GM19238 (cell line): ENCODE measurements at regions not wholly inside any gene's neighbourhood (a gene's known extent, or its start where the extent isn't known, plus 50 kb on each side); places are given as distances from the start of the nearest gene placed in this dataset.
"Not testable (repeated sequence)": the region's sequence is repeated elsewhere in the genome, so short reads cannot be mapped to it uniquely, and the experiment has no call there.

Source experiments
- DNase-seq: peaks from one replicate; pipeline ENCODE4 v3.0.0; 2011; ENCODE audit warnings: low spot score; ENCODE audit not compliant: insufficient read length

DNA sequence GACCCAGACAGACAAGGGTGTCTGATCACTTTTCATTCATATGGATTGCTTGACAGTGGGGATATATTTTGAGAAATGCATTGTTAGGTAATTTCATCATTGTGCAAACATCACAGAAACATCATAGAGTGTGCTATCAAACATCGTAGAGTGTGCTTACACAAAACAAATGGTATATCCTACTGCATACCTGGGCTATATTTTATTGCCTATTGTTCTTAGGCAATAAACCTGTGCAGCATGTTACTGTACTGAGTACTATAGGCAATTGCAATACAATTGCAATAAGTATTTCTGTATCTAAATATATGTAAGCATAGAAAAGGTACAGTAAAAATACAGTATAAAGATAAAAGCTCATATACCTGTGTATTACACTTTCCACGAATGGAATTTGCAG lies 319.1 kb downstream of the KIF20B start:
- DNase-seq, result no peak

DNA sequence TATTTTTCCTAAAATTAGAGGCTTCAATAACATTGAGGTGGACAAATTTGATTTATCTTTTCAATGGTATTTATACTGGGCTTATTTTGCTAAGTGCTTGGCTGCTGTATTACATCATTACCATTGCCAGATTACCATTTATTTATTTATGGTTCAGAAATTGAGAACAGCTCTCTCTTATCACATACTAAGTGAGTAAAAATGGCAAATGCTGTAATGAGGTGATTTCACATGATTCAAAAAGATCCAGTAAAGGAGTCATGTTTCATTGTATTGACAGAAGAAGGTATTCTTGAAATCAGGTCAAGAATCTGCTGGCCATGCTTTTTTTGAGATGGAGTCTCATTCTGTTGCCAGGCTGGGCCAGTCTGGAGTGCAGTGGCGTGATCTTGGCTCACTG lies 322.6 kb downstream of the KIF20B start:
- DNase-seq, result no peak

- DNase-seq, result no peak
Measured at GRCh38 chr10:90028312-90028711, 326.9 kb downstream of the KIF20B start.

DNA sequence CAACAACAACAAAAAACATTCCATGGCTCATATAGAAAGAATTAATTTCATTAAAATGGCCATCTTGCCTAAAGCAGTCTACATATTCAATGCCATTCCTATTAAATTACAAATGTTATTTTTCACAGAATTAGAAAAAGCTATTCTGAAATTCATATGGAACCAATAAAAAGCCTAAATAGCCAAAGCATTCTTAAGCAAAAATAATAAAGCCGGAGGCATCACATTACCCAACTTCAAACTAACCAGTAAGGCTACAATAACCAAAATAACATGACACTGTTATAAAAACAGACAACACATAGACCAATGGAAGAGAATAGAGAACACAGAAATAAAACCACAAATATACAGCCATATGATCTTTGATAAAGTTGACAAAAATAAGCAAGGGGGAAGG lies 330.4 kb downstream of the KIF20B start:
- no peak for DNase-seq

DNA sequence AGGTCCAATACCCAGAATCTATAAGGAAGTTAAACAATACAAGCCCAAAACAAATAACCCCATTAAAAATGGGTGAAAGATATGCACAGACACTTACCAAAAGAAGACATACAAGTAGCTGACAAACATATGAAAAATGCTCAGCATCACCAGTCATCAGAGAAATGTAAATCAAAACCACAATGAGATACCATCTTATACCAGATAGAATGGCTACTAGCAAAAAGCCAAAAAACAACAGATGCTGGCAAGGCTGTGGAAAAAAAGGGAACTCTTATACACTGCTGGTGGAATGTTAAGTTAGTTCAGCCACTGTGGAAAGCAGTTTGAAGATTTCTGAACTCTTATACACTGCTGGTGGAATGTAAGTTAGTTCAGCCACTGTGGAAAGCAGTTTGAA lies 331.1 kb downstream of the KIF20B start:
- DNase-seq, result no peak

DNA sequence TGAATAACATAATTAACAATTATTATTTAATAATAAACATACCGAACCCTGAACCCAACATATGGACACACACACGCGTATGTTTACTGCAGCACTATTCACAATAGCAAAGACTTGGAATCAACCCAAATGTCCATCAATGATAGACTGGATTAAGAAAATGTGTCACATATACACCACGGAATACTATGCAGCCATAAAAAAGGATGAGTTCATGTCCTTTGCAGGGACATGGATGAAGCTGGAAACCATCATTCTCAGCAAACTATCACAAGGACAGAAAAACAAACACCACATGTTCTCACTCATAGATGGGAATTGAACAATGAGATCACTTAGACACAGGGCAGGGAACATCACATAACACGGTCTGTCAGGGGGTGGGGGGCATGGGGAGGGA lies 333.5 kb downstream of the KIF20B start:
- not testable (repeated sequence) for DNase-seq

DNA sequence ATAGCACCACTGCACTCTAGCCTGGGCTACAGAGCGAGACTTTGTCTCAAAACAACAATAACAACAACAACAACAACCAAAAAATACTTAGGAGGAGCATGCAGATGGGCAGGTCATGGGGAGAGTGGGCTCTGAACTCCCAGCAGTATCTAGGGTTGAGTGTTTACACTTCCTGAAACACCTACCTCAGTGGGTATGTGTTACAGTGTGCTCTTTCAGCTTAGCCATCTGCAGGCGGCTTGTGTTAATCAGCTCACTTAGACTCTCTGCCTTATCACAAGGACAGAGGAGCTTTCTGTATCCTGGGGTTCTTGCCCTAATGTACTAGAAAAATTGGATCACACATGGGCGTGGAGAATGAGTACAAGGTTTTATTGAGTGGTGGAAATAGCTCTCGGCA lies 340.2 kb downstream of the KIF20B start:
- DNase-seq, result no peak

- no peak for DNase-seq
Measured at GRCh38 chr10:90042075-90042474, 340.7 kb downstream of the KIF20B start.

- peak; percentile 5 for DNase-seq
Measured at GRCh38 chr10:90047243-90047729, 345.9 kb downstream of the KIF20B start.

- no peak for DNase-seq
Measured at GRCh38 chr10:90051053-90051452, 349.7 kb downstream of the KIF20B start.

DNA sequence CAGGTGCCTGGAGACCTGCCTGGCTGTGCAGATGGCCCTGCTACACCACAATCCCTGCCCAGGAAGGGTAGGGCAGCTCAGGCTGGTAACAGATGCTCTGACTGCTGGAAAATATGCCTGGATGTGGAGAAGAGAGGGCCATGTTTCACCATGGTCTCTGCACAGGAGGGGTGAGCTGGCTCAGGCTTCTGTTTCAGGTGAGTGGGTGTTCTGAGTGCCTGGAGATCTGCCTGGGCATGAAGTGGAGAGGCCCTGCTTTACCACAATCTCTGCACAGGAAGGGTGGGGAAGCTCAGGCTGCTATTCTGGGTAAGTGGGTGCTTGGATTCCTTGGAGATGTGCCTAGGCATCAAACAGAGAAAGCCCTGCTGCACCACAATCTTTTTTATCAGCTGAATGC lies 350.1 kb downstream of the KIF20B start:
- DNase-seq, result no peak

GRCh38 chr10:90062786-90063185 lies 361.4 kb downstream of the KIF20B start:
- no peak for DNase-seq

DNA sequence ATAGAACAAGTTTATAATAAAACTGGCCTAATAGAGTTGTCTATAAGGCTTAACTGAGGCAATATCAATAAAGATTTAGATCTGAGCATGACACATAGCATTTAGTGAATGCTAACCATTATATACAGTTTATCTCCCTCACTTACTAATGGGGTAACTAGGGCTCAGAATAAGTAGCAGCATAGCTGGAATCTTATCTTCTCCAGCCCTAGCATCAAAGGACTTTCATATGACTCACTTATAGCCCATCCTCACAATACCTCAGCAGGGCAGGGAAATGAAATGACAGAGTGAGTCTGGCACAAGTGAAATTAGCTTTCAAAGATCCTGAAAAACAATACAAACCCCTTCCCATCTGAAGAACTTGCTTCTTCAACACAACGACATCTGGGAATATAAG lies 362.9 kb downstream of the KIF20B start:
- no peak for DNase-seq

DNA sequence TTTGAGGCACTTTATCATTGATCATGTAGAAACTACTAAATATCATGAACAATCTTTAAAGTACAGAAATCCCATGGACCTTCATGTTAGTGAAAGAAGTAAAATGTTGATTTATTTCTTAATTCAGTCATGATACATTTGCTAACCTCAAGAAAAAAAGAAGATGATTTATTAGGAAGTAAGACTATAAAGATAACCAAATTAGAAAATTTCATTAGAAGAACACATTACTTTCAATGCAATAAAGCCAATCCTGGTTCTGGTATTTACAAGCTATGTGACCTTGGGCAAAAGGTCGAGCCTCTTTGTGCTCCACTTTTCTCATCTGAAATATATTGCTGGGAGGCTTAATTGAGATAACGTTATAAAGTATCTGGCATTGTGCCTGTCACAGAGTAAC lies 365.0 kb downstream of the KIF20B start:
- no peak for DNase-seq

DNA sequence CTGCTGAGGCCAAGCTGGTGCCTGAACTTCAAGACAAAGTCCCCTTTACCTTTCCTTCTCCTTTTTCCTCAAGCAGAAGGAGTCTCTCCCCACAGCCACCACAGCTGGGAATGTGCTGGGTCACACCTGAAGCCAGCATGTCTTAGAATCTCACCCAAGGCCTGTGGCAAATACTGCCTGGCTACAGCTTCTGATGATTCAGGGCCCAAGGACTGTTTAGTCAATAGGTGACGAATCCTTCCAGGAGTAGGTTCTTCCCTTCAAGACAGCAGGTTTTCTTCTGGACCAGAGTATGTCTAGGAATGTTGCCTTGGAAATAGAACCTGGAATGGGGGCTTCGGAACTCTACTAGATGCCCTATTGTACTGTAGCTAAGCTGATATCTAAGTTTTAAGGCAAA lies 374.6 kb downstream of the KIF20B start:
- DNase-seq, result no peak

DNA sequence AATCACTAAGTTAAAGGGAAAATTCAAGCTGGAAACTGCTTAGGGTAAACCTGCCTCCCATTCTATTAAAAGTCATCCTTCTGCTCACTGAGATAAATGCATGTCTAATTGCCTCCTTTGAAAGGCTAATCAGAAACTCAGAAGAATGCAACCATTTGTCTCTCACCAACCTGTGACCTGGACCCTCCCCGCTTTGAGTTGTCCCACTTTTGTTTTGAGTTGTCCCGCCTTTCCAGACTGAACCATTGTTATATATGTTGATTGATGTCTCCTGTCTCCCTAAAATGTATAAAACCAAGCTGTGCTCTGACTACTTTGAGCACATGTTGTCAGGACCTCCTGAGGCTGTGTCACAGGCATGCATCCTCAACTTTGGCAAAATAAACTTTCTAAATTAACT lies 378.4 kb downstream of the KIF20B start:
- no peak for DNase-seq

GRCh38 chr10:90086606-90087190 lies 385.3 kb downstream of the KIF20B start:
- not testable (repeated sequence) for DNase-seq

DNA sequence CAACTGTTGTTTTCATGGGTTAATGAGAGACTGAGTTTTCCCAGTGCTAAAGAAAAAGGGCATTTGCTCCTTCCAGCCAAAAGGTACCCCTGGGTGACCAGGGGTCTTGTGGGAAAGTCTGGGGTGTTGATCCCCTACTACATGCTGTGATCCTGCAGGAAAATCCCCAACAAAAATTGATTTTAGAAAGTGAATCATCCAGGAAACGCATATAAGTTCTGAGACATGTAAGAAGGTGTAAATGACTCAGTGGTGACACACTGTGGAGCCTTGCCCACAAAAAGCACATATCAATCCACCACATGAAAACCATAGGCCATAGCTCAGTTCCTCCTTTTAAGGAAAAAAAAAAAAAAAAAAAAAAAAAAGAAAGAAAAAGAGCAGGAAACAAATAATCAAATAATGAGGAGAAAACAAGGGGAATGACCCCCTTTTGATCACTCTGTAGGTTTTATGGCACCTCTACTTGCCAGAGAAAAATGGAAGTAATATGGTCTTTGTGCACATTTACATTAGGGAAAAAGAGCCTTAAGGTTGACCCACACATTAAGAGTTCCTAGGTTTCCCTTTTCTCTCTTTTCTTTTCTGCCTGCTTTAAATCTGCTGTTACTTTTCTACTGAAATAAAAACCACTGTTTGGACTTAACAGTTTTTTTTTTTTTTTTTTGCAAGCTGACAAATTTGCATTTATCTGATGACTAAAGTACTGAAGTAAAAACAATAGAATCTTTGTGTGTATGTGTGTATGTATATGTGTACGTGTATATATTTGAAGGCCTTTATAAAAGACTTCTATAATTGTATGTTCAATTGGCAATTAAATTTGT lies 386.0 kb downstream of the KIF20B start:
- DNase-seq, result no peak

DNA sequence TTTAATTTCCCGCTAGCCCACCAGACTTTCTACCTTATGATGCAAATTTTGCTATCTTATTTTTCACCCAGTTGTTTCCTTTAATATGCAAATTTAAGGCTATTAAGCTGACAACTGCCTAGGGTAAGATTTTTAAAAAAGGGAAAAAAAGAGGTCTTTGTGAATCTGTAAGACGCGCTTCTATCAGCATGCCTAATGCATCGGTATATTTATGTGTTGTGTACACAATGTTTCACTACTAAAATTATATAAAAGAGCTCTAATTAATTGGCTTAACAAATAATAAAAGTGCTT lies 386.6 kb downstream of the KIF20B start:
- DNase-seq, result no peak

DNA sequence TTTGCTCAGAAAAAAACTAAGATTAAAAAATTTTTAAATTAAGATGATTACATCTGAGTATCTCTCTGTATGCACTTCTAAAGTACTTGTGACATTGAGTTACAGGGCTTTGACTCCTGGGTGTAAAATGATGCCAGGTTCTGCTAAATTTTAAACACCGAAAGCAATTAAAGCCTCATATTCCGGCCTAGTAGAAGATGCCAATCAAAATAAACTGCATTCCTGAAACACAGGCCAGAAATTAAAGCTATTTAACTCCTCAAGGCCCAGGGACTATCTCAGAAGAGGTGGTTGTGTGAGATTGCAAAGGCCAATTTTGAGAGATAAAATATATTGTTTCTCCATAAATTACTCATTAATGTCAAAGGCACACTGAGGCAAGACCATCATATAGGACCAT lies 388.3 kb downstream of the KIF20B start:
- DNase-seq, result no peak

GRCh38 chr10:90096196-90096595 lies 394.8 kb downstream of the KIF20B start:
- no peak for DNase-seq

DNA sequence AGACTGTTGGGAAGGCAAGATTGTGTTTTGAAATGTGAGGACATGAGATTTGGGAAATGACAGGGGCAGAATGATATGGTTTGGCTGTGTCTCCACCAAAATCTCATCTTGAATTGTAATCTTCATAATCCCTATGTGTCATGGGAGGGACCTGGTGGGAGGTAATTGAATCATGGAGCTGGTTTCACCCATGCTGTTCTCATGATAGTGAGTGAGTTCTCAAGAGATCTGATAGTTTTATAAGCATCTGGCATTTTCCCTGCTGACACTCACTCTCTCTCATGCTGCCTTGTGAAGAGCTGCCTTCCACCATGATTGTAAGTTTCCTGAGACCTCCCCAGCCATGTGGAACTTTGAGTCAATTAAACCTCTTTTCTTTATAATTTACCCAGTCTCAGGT lies 406.2 kb downstream of the KIF20B start:
- DNase-seq, result not testable (repeated sequence)

GRCh38 chr10:90111671-90112070 lies 410.3 kb downstream of the KIF20B start:
- DNase-seq, result no peak
